ENCODE measurements at regions not wholly inside any gene's neighbourhood (a gene's known extent, or its start where the extent isn't known, plus 50 kb on each side); places are given as distances from the start of the nearest gene placed in this dataset.

- H3K4me3 ChIP-seq, result no peak overlapping the region
- H3K27ac ChIP-seq, result no peak overlapping the region
- WGBS, 4 donors, result 71 to 100% (median 96%) methylated on average over 2 of the region's 2 CpGs
- H3K4me1 ChIP-seq, result peaks cover 0 to 26% (median 0%) of the 10 kb centered on the region in 12 donors
- intact Hi-C loops (cut with DNase I), result loop anchor here in 4 of 10 donors (5.0 to 10.0 kb wide), 4 partner anchors 143 to 195 kb away; no protein-coding TSS in a partner anchor
- H3K36me3 ChIP-seq, result peaks cover 0 to 9% (median 0%) of the 10 kb centered on the region in 9 donors
- ATAC-seq (no peak), DNase-seq (no peak)
- TF ChIP-seq POLR2A (IDR thresholded peaks at IDR 0.05) (no peak), CTCF (IDR thresholded peaks at IDR 0.05) (no peak)
- peaks cover 0 to 47% (median 0%) of the 10 kb centered on the region in 9 donors for H3K27me3 ChIP-seq
- peaks cover 0 to 8% (median 0%) of the 10 kb centered on the region in 12 donors for H3K9me3 ChIP-seq
These were observed 59.9 kb upstream of the DOCK9 start for GRCh38 chr13:99037756-99038155.

DNA sequence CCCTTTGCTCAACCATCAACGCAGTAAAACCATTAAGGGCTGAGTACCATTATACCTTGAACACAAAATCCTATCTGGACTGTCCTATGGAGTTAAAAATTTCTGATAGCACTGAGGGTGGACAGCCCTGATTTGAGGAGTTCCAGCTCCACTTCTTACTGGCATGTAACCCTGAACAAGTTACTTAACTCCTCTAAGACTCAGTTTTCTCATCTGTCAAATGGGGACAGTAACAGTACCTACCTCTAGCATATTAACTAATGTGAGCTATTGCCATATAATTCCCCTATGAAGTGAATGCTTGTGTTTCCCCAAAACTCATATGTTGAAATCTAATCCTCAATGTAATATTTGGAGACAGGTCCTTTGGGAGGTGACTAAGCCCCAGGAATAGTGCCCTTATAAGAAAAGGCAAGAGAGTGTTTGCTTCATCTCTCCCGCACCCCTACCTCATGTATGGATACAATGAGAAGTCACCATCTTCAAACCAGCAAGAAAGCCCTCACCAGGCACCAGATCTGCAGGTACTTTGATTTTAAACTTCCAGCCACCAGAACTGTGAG, 61.9 kb upstream of the DOCK9 start:
- no peak overlapping the region for H3K27ac ChIP-seq
- 97 to 99% (median 98%) methylated on average over 2 of the region's 2 CpGs for WGBS, 4 donors

GRCh38 chr13:99040536-99041131, 62.8 kb upstream of the DOCK9 start:
- Histone ChIP-seq H3K9me3 (peaks cover 0 to 2% (median 0%) of the 10 kb centered on the region in 12 donors), H3K4me3 (no peak overlapping the region), H3K27me3 (peaks cover 0 to 50% (median 0%) of the 10 kb centered on the region in 9 donors), H3K27ac (no peak overlapping the region), H3K4me1 (peaks cover 0 to 22% (median under 1%) of the 10 kb centered on the region in 12 donors), H3K36me3 (peaks cover 0 to 6% (median 0%) of the 10 kb centered on the region in 9 donors)
- no peak for TF ChIP-seq CTCF (IDR thresholded peaks at IDR 0.05)
- no peak for TF ChIP-seq POLR2A (IDR thresholded peaks at IDR 0.05)
- intact Hi-C loops (cut with DNase I), result no loop called here
- WGBS, 4 donors, result 50 to 81% (median 75%) methylated on average over 3 of the region's 3 CpGs
- DNase-seq, result no peak
- ATAC-seq, result no peak

More for the DNA sequence above, 61.9 kb upstream of the DOCK9 start:
- Histone ChIP-seq H3K9me3 (peaks cover 0 to 8% (median 0%) of the 10 kb centered on the region in 12 donors), H3K27me3 (peaks cover 0 to 53% (median 0%) of the 10 kb centered on the region in 9 donors), H3K36me3 (peaks cover 0 to 9% (median 0%) of the 10 kb centered on the region in 9 donors), H3K4me1 (peaks cover 0 to 17% (median 0%) of the 10 kb centered on the region in 12 donors), H3K4me3 (no peak overlapping the region)
- intact Hi-C loops (cut with DNase I), result loop anchor here in 4 of 10 donors (5.0 to 10.0 kb wide), 4 partner anchors 145 to 197 kb away; no protein-coding TSS in a partner anchor
- ATAC-seq (no peak), DNase-seq (no peak)
- TF ChIP-seq CTCF (IDR thresholded peaks at IDR 0.05), result no peak
- no peak for TF ChIP-seq POLR2A (IDR thresholded peaks at IDR 0.05)

- Histone ChIP-seq H3K36me3 (peaks cover 0 to under 1% (median 0%) of the 10 kb centered on the region in 9 donors), H3K4me3 (no peak overlapping the region), H3K27ac (no peak overlapping the region), H3K27me3 (peaks cover 0 to 47% (median 0%) of the 10 kb centered on the region in 9 donors), H3K9me3 (no peaks in the 10 kb centered on the region), H3K4me1 (peaks cover 0 to 29% (median 6%) of the 10 kb centered on the region in 12 donors)
- WGBS, 4 donors, result 90 to 97% (median 95%) methylated on average over 1 of the region's 1 CpG
- DNase-seq, result no peak
- TF ChIP-seq POLR2A (IDR thresholded peaks at IDR 0.05), result no peak
- no peak for ATAC-seq
- intact Hi-C loops (cut with DNase I), result no loop called here
These were observed 63.5 kb upstream of the DOCK9 start for GRCh38 chr13:99041337-99041736.
